ENCODE measurements at regions not wholly inside any gene's neighbourhood (a gene's known extent, or its start where the extent isn't known, plus 50 kb on each side); places are given as distances from the start of the nearest gene placed in this dataset.
A peak's percentile ranks its signal among the peaks of the same experiment; 100 is the strongest.
"Not testable (repeated sequence)": the region's sequence is repeated elsewhere in the genome, so short reads cannot be mapped to it uniquely, and the experiment has no call there.

GRCh38 chr12:113726254-113726819, 239.8 kb downstream of the RBM19 start:
- no peak for DNase-seq

DNA sequence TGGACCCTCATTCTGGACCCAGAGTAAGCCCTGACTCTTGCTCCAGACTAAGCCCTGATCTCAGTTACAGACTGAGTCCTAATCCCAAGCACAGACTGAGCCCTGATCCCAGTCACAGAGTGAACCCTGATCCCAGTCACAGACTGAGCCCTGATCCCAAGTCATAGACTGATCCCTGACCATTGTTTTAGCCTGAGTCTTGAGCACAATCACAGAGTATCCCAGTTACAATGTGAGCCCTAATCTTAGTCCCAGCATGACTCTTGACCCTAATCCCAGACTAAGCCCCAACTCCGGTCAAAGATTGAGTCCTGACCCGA, 240.6 kb downstream of the RBM19 start:
- no peak for DNase-seq

- DNase-seq = no peak
Observed at GRCh38 chr12:113724794-113725556, 241.2 kb downstream of the RBM19 start.

GRCh38 chr12:113723631-113724030, 242.5 kb downstream of the RBM19 start:
- DNase-seq = no peak

- no peak for DNase-seq
Observed at GRCh38 chr12:113722747-113723146, 243.4 kb downstream of the RBM19 start.

DNA sequence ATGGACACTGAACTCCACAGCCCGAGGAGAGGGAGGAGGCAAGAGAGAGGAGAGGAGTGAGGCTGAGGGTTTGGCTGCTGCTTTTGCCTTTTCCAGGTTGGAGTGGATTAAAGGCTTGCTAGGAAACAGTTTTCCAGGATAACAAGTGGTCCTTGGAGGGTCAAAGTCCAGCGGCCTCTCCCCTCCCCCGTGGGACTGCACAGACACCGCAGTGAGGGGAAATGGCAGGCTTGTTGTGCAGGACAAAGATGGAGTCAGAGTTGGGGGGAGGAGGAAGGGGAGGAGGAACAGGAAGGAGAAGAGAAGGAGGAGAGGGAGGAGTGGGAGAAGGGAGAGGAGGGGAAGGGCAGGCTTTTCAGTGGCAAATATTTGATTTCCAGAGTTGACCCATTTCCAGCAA, 245.5 kb downstream of the RBM19 start:
- no peak for DNase-seq

GRCh38 chr12:113719911-113720591, 246.1 kb downstream of the RBM19 start:
- DNase-seq = no peak

DNA sequence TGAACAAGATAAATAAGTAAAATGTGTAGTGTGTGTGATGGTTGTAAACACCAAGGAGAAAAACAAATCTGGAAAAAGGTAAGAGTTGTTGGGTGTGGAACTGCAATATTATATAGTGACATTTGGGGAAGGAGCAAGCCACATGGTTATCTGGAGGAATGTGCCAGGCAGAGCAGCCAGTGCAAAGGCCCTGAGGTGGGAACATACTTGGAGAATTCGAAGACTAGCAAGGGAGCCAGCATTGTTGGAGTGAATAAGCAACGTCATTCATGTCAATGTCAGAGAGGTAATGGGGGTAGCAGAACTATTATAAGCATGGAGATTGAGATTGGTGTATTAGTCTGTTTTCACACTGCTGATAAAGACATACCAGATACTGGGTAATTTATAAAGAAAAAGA, 241.5 kb upstream of the LHX5 start:
- no peak for DNase-seq

- DNase-seq = no peak
Observed at GRCh38 chr12:113712481-113712880, 240.8 kb upstream of the LHX5 start.

- no peak for DNase-seq
Observed at GRCh38 chr12:113710216-113710615, 238.5 kb upstream of the LHX5 start.

GRCh38 chr12:113709456-113709855, 237.8 kb upstream of the LHX5 start:
- DNase-seq = no peak

DNA sequence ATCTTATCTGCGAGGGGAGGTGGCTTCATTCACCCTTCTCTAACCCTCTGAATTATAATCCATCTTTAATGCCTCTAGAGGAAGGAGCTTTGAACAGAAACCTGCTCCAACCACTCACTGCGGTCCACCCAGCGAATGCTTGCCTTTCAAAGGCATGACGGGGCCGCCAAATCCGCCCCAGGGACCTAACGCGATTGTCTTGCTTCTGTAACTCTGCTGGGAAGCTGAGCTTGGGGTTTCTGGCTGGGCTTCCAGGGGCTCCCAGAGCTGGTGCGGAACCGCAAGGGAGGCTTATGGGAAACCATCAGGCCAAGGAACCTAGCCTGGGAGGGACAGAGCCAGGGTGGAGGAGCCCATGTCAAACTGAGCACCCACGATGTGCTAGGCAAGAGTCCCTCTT, 231.2 kb upstream of the LHX5 start:
- DNase-seq = no peak

- DNase-seq = no peak
Observed at GRCh38 chr12:113702276-113702675, 230.6 kb upstream of the LHX5 start.

- DNase-seq = no peak
Observed at GRCh38 chr12:113700943-113701342, 229.3 kb upstream of the LHX5 start.

DNA sequence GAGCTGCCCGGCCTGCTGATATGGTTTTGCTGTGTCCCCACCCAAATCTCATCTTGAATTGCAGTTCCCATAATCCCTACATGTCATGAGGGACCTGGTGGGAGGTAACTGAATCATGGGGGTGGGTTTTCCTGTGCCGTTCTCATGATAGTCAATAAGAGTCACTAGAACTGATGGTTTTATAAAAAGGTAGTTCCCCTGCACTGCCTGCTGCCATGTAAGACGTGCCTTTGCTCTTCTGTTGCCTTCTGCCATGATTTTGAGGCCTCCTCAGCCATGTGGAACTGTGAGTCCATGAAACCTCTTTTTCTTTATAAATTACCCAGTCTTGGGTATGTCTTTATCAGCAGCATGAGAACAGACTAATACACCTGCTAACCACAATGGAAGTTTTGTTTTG, 228.3 kb upstream of the LHX5 start:
- not testable (repeated sequence) for DNase-seq

DNA sequence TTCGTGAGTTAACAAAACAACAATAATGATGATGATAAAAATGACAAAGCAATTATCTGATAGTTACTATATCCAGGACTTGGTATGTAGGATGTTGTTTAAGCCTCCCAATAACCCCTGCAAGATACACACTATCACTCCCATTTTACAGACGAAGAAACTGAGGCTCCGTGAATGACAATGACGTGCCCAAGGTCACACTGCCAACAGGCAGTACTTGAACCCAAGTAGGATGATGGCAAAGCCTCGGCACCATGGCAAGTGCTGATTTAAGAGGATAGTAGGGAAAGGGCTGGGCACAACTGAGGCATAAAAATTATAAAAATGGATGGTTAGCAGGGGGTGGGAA, 226.8 kb upstream of the LHX5 start:
- no peak for DNase-seq

GRCh38 chr12:113697651-113698509, 226.2 kb upstream of the LHX5 start:
- DNase-seq = no peak

GRCh38 chr12:113697104-113697503, 225.4 kb upstream of the LHX5 start:
- no peak for DNase-seq

- no peak for DNase-seq
Observed at GRCh38 chr12:113693693-113694092, 222.0 kb upstream of the LHX5 start.

GRCh38 chr12:113689047-113689610, 217.5 kb upstream of the LHX5 start:
- peak in 5 of 14 donors; percentile 2 to 38 (median 18) for DNase-seq

DNA sequence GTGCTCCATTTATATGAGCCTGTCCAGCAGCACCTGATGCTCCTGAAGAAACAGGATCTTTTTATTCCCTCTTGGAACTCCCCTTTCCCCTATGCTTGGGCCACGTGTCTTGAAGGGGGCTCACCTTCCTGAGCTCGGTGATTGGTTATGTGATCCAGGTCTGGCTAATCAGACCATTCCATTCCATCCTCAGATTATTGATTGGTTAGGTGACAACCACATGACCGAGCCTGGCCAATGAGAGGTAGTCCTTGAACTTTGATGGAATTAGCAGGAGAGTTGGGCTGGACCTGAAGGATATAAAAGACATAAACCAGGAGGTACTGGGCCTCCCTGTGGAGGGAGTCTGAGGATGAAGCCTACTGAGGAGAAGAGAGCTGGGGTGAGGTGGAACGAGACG, 216.6 kb upstream of the LHX5 start:
- no peak for DNase-seq

- peak in 2 of 14 donors; percentile 3 to 29 for DNase-seq
Observed at GRCh38 chr12:113684908-113685782, 213.5 kb upstream of the LHX5 start.

All from C1 segment of cervical spinal cord (tissue), 14 donors.